Choroid plexus epithelial cell (primary cell): ENCODE measurements at regions not wholly inside any gene's neighbourhood (a gene's known extent, or its start where the extent isn't known, plus 50 kb on each side); places are given as distances from the start of the nearest gene placed in this dataset.

ENCODE experiments used
- DNase-seq: peaks from one replicate; pipeline ENCODE4 v3.0.0-alpha.2; 2010; ENCODE audit warnings: low read depth
- H3K4me3 ChIP-seq: 2 replicates; pipeline ENCODE4 v1.5.1; 2011; ENCODE audit warnings: low read depth, mild to moderate bottlenecking, control low read depth, low read length, moderate library complexity
- CTCF ChIP-seq: conservative IDR thresholded peaks from 2 replicates; pipeline ENCODE4 v1.5.1; 2011; ENCODE audit warnings: low read depth, mild to moderate bottlenecking, control low read depth, inconsistent platforms, low read length, moderate library complexity

GRCh38 chr7:13447637-13448036 lies 541.8 kb downstream of the ETV1 start:
- no peak for TF ChIP-seq CTCF
- no peak overlapping the region for H3K4me3 ChIP-seq
- DNase-seq, result no peak

GRCh38 chr7:13448243-13448642 lies 541.2 kb downstream of the ETV1 start:
- DNase-seq, result no peak
- TF ChIP-seq CTCF, result no peak
- no peak overlapping the region for H3K4me3 ChIP-seq

- no peak for DNase-seq
- no peak overlapping the region for H3K4me3 ChIP-seq
- no peak for TF ChIP-seq CTCF
Measured at GRCh38 chr7:13449460-13449859, 540.0 kb downstream of the ETV1 start.

GRCh38 chr7:13454916-13455592 lies 534.4 kb downstream of the ETV1 start:
- no peak overlapping the region for H3K4me3 ChIP-seq
- TF ChIP-seq CTCF, result no peak
- no peak for DNase-seq

- no peak for TF ChIP-seq CTCF
- DNase-seq, result no peak
- H3K4me3 ChIP-seq, result no peak overlapping the region
Measured at GRCh38 chr7:13457790-13458189, 531.7 kb downstream of the ETV1 start.

- TF ChIP-seq CTCF, result no peak
- no peak for DNase-seq
- H3K4me3 ChIP-seq, result no peak overlapping the region
Measured at GRCh38 chr7:13466874-13467547, 522.5 kb downstream of the ETV1 start.
